ENCODE measurements at regions not wholly inside any gene's neighbourhood (a gene's known extent, or its start where the extent isn't known, plus 50 kb on each side); places are given as distances from the start of the nearest gene placed in this dataset.

GRCh38 chr2:8376603-8377410 lies 305.0 kb upstream of the ID2 start:
- 90% methylated on average over 9 to 11 of the region's 11 CpGs for WGBS, 2 donors (ENCODE audit: low coverage in 1 of 2)
- H3K27me3 ChIP-seq, result no peaks in the 10 kb centered on the region
- DNase-seq, result no peak
- H3K27ac ChIP-seq, result no peak overlapping the region
- peaks cover 0 to 9% of the 10 kb centered on the region in 2 donors for H3K9me3 ChIP-seq
- intact Hi-C loops (cut with DNase I; ENCODE audit: low total_unique reads), result no loop called here
- TF ChIP-seq EP300 (IDR thresholded peaks at IDR 0.05; ENCODE audit: low read depth) (no peak), POLR2AphosphoS5 (IDR thresholded peaks at IDR 0.05) (no peak), CTCF (IDR thresholded peaks at IDR 0.05) (no peak), POLR2A (IDR thresholded peaks at IDR 0.05) (no peak)
- no peaks in the 10 kb centered on the region for H3K36me3 ChIP-seq
- in situ Hi-C loops (cut with MboI; ENCODE audit: low pct_ligation_motif_present in 1 of 4, low pct_unique_long_range_greater_than_20kb in 1 of 4, low sequenced_read_pairs in 3 of 4), result no loop called here
- no peaks in the 10 kb centered on the region for H3K4me1 ChIP-seq
- H3K4me3 ChIP-seq, result no peak overlapping the region

DNA sequence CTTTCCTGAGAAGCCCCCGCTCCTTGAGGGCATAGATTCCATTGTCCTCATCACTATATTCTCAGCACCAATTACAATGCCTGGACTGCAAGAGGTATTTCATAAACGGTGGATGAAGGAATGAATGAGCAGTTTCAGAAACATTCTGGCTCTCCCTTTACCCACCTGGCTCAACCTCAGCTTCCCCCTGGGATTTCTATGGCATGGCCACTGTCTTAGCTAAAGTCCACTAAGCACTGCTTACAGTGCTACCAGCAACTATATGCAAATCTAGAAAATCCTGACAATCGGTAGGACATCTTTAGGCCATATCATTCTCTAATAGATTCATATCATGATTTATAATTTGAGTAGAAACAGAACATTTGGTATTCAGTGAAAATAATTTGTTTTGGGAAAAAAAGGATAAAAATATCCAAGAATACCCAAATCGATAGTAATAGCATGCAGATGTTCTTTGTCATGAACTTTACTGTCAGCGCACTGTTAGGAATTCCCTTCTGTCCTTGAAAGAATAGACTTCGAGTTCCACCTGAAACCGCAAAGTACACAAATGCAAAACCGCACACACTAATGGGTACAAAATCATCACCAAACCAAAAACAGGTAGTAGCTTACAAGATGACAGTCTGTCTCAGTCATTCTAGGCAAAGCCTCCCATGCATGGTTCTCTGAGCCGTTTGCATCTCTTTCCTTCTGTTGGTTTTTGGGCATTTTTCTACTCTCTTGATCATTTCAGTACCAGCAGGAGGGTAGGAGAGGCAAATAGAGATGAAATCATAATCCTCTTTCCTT lies 303.6 kb upstream of the ID2 start:
- WGBS, 2 donors (ENCODE audit: low coverage in 1 of 2), result 65 to 80% methylated on average over 7 to 9 of the region's 9 CpGs

GRCh38 chr2:8379128-8379527 lies 302.7 kb upstream of the ID2 start:
- H3K27ac ChIP-seq, result no peak overlapping the region
- 85% methylated on average over 8 of the region's 8 CpGs for WGBS, 2 donors (ENCODE audit: low coverage in 1 of 2)
- no peaks in the 10 kb centered on the region for H3K4me1 ChIP-seq
- in situ Hi-C loops (cut with MboI; ENCODE audit: low pct_ligation_motif_present in 1 of 4, low pct_unique_long_range_greater_than_20kb in 1 of 4, low sequenced_read_pairs in 3 of 4) (no loop called here), intact Hi-C loops (cut with DNase I; ENCODE audit: low total_unique reads) (no loop called here)
- TF ChIP-seq EP300 (IDR thresholded peaks at IDR 0.05; ENCODE audit: low read depth), result no peak
- TF ChIP-seq CTCF (IDR thresholded peaks at IDR 0.05), result no peak
- TF ChIP-seq POLR2A (IDR thresholded peaks at IDR 0.05), result no peak
- TF ChIP-seq POLR2AphosphoS5 (IDR thresholded peaks at IDR 0.05), result no peak
- H3K27me3 ChIP-seq, result no peaks in the 10 kb centered on the region
- H3K9me3 ChIP-seq, result no peaks in the 10 kb centered on the region
- no peak overlapping the region for H3K4me3 ChIP-seq
- DNase-seq, result no peak
- H3K36me3 ChIP-seq, result no peaks in the 10 kb centered on the region

More for the DNA sequence above, 303.6 kb upstream of the ID2 start:
- Histone ChIP-seq H3K4me1 (no peaks in the 10 kb centered on the region), H3K4me3 (no peak overlapping the region), H3K36me3 (no peaks in the 10 kb centered on the region), H3K27ac (no peak overlapping the region), H3K27me3 (no peaks in the 10 kb centered on the region), H3K9me3 (peaks cover 0 to 5% of the 10 kb centered on the region in 2 donors)
- intact Hi-C loops (cut with DNase I; ENCODE audit: low total_unique reads) (no loop called here), in situ Hi-C loops (cut with MboI; ENCODE audit: low pct_ligation_motif_present in 1 of 4, low pct_unique_long_range_greater_than_20kb in 1 of 4, low sequenced_read_pairs in 3 of 4) (no loop called here)
- no peak for DNase-seq
- TF ChIP-seq CTCF (IDR thresholded peaks at IDR 0.05) (no peak), POLR2A (IDR thresholded peaks at IDR 0.05) (no peak), POLR2AphosphoS5 (IDR thresholded peaks at IDR 0.05) (no peak), EP300 (IDR thresholded peaks at IDR 0.05; ENCODE audit: low read depth) (no peak)

- DNase-seq, result no peak
- no peak overlapping the region for H3K4me3 ChIP-seq
- no peaks in the 10 kb centered on the region for H3K9me3 ChIP-seq
- H3K27me3 ChIP-seq, result no peaks in the 10 kb centered on the region
- no peaks in the 10 kb centered on the region for H3K4me1 ChIP-seq
- in situ Hi-C loops (cut with MboI; ENCODE audit: low pct_ligation_motif_present in 1 of 4, low pct_unique_long_range_greater_than_20kb in 1 of 4, low sequenced_read_pairs in 3 of 4), result no loop called here
- WGBS, 2 donors (ENCODE audit: low coverage in 1 of 2), result 71 to 78% methylated on average over 2 to 4 of the region's 4 CpGs
- H3K27ac ChIP-seq, result no peak overlapping the region
- no peak for TF ChIP-seq EP300 (IDR thresholded peaks at IDR 0.05; ENCODE audit: low read depth)
- TF ChIP-seq POLR2AphosphoS5 (IDR thresholded peaks at IDR 0.05), result no peak
- TF ChIP-seq CTCF (IDR thresholded peaks at IDR 0.05), result no peak
- no peak for TF ChIP-seq POLR2A (IDR thresholded peaks at IDR 0.05)
- intact Hi-C loops (cut with DNase I; ENCODE audit: low total_unique reads), result no loop called here
- H3K36me3 ChIP-seq, result no peaks in the 10 kb centered on the region
Observed at GRCh38 chr2:8379549-8379948, 302.3 kb upstream of the ID2 start.
